Kidney (tissue), 13 donors: ENCODE measurements at regions not wholly inside any gene's neighbourhood (a gene's known extent, or its start where the extent isn't known, plus 50 kb on each side); places are given as distances from the start of the nearest gene placed in this dataset.

ENCODE experiments used
- DNase-seq, 5 donors: peaks; one replicate each; pipeline ENCODE4 v3.0.0-alpha.2; 2013 to 2020
- FAIRE-seq: peaks from 2 replicates; lab custom pipeline; 2012; peaks lifted over from hg19 to GRCh38; lab: Jason Lieb, UNC
- H3K27ac ChIP-seq, 2 donors: one replicate each; pipeline ENCODE4 v1.7.0; 2013; ENCODE audit warnings: low read depth in 2 of 2, low read length in 2 of 2, inconsistent platforms in 1 of 2
- H3K27me3 ChIP-seq: one replicate; pipeline ENCODE4 v1.7.1; 2013; ENCODE audit warnings: low read length, inconsistent platforms; ENCODE audit not compliant: control insufficient read depth, insufficient read depth
- H3K36me3 ChIP-seq, 3 donors: one replicate each; pipeline versions ENCODE4 v1.7.0 to v1.7.1; 2013; ENCODE audit warnings: low read length in 3 of 3, control low read depth in 1 of 3, inconsistent platforms in 1 of 3; ENCODE audit not compliant: insufficient read depth in 3 of 3, control insufficient read depth in 2 of 3
- H3K4me1 ChIP-seq, 3 donors: one replicate each; pipeline versions ENCODE4 v1.7.0 to v1.7.1; 2013; ENCODE audit warnings: low read length in 3 of 3, inconsistent platforms in 1 of 3, low read depth in 1 of 3; ENCODE audit not compliant: control insufficient read depth in 2 of 3, insufficient read depth in 2 of 3
- H3K4me3 ChIP-seq, 3 donors: one replicate each; pipeline versions ENCODE4 v1.7.0 to v1.8.1; 2013; ENCODE audit warnings: low read length in 3 of 3, control low read depth in 1 of 3, inconsistent platforms in 1 of 3
- H3K9ac ChIP-seq, 3 donors: one replicate each; pipeline versions ENCODE4 v1.7.0 to v1.7.1; 2013; ENCODE audit warnings: low read length in 3 of 3, control low read depth in 1 of 3, inconsistent platforms in 1 of 3
- H3K9me3 ChIP-seq, 3 donors: one replicate each; pipeline versions ENCODE4 v1.7.0 to v1.7.1; 2013; ENCODE audit warnings: low read length in 3 of 3, control low read depth in 1 of 3, inconsistent platforms in 1 of 3; ENCODE audit not compliant: control insufficient read depth in 2 of 3, insufficient read depth in 1 of 3
- CTCF ChIP-seq: IDR thresholded peaks from 3 replicates; pipeline ENCODE4 v1.5.1; 2012; ENCODE audit warnings: mild to moderate bottlenecking, moderate library complexity, borderline replicate concordance; ENCODE audit not compliant: insufficient read depth; ENCODE audit errors: extremely low read depth
- intact Hi-C: fragments of 100-400 bp; cut with DNase I; formaldehyde crosslinking; loops from one replicate; pipeline ENCODE4 v1.11.1; 2022
- donor health status: control.
- donor health status: control.
- donor health status: control.
- donor health status: control.
- donor health status: control.
- donor health status: DM: yes; HTN: yes; CAD: no.
- donor health status: Normal renal cell carcinoma (clear cell type).

GRCh38 chr2:102910724-102911123 is 148.9 kb downstream of the TMEM182 start:
- intact Hi-C loops, result no loop called here
- no peak for FAIRE-seq

GRCh38 chr2:102915128-102915527 is 153.3 kb downstream of the TMEM182 start:
- intact Hi-C loops, result no loop called here
- Histone ChIP-seq H3K4me1 (no peaks in the 10 kb centered on the region), H3K27ac (no peak overlapping the region), H3K36me3 (no peaks in the 10 kb centered on the region), H3K9ac (no peak overlapping the region), H3K27me3 (no peaks in the 10 kb centered on the region), H3K4me3 (no peak overlapping the region), H3K9me3 (no peaks in the 10 kb centered on the region)
- no peak for TF ChIP-seq CTCF
- DNase-seq (no peak), FAIRE-seq (no peak)

More at GRCh38 chr2:102910724-102911123, 148.9 kb downstream of the TMEM182 start:
- TF ChIP-seq CTCF, result no peak
- H3K4me3 ChIP-seq, result no peak overlapping the region
- H3K36me3 ChIP-seq, result no peaks in the 10 kb centered on the region
- no peaks in the 10 kb centered on the region for H3K9me3 ChIP-seq
- no peaks in the 10 kb centered on the region for H3K27me3 ChIP-seq
- no peak overlapping the region for H3K9ac ChIP-seq
- DNase-seq, result no peak
- H3K27ac ChIP-seq, result no peak overlapping the region
- no peaks in the 10 kb centered on the region for H3K4me1 ChIP-seq

- Histone ChIP-seq H3K4me3 (no peak overlapping the region), H3K27ac (no peak overlapping the region), H3K9ac (no peak overlapping the region), H3K9me3 (no peaks in the 10 kb centered on the region), H3K4me1 (no peaks in the 10 kb centered on the region), H3K36me3 (no peaks in the 10 kb centered on the region), H3K27me3 (no peaks in the 10 kb centered on the region)
- TF ChIP-seq CTCF, result no peak
- DNase-seq, result no peak
- intact Hi-C loops, result no loop called here
- no peak for FAIRE-seq
Measured at GRCh38 chr2:102922321-102922720, 160.5 kb downstream of the TMEM182 start.

- TF ChIP-seq CTCF, result no peak
- Histone ChIP-seq H3K4me3 (no peak overlapping the region), H3K36me3 (no peaks in the 10 kb centered on the region), H3K27ac (no peak overlapping the region), H3K9me3 (no peaks in the 10 kb centered on the region), H3K27me3 (no peaks in the 10 kb centered on the region), H3K4me1 (no peaks in the 10 kb centered on the region), H3K9ac (no peak overlapping the region)
- intact Hi-C loops, result no loop called here
- DNase-seq, result no peak
- no peak for FAIRE-seq
Measured at GRCh38 chr2:102925003-102925402, 163.2 kb downstream of the TMEM182 start.
